ENCODE measurements at regions not wholly inside any gene's neighbourhood (a gene's known extent, or its start where the extent isn't known, plus 50 kb on each side); places are given as distances from the start of the nearest gene placed in this dataset.
"Not testable (repeated sequence)": the region's sequence is repeated elsewhere in the genome, so short reads cannot be mapped to it uniquely, and the experiment has no call there.

DNA sequence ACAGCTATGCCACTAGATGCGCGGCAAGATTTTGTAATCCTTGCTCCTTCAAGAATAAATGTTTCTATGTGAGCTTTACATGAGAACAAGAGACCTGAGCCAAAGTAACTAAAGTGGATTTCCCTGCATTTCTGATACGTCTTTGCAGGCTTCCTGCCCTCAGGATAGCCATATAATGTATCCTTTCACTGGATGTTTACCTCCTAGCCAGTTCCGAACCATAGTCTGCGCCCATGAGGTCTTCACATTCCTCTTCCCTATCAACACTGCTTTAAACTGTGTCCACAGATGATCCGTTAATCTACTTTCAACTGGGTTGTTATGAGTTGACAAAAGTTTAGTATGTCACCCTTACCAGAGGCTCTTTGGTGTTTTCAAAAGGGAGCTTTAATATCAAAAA, 1889.1 kb upstream of the AGA start:
- H3K4me3 ChIP-seq (ENCODE audit: low read depth, low read length) = no peak overlapping the region
- no peaks in the 10 kb centered on the region for H3K4me1 ChIP-seq (ENCODE audit: control insufficient read depth, insufficient read depth, low read length, poor library complexity, severe bottlenecking)
- H3K27ac ChIP-seq (ENCODE audit: insufficient read depth, low read length, poor library complexity, severe bottlenecking) = no peak overlapping the region
- no peak overlapping the region for H3K4me3 Mint-ChIP-seq
- no peaks in the 10 kb centered on the region for H3K36me3 Mint-ChIP-seq
- no peaks in the 10 kb centered on the region for H3K4me1 Mint-ChIP-seq
- no peak overlapping the region for H3K27ac Mint-ChIP-seq
- no peak for ATAC-seq (ENCODE audit: low read depth in 2 of 2)
- no peaks in the 10 kb centered on the region for H3K27me3 Mint-ChIP-seq
- H3K36me3 ChIP-seq (ENCODE audit: control insufficient read depth, insufficient read depth, low read length) = no peaks in the 10 kb centered on the region
- DNase-seq = no peak
- H3K27me3 ChIP-seq (ENCODE audit: control insufficient read depth, insufficient read depth, low read length) = no peaks in the 10 kb centered on the region
- peaks cover 0 to 2% of the 10 kb centered on the region in 2 experiments for H3K9me3 ChIP-seq (ENCODE audit: control insufficient read depth in 2 of 2, low read length in 2 of 2)
- H3K9me3 Mint-ChIP-seq = peaks cover 0 to 16% (median 2%) of the 10 kb centered on the region in 7 donors

DNA sequence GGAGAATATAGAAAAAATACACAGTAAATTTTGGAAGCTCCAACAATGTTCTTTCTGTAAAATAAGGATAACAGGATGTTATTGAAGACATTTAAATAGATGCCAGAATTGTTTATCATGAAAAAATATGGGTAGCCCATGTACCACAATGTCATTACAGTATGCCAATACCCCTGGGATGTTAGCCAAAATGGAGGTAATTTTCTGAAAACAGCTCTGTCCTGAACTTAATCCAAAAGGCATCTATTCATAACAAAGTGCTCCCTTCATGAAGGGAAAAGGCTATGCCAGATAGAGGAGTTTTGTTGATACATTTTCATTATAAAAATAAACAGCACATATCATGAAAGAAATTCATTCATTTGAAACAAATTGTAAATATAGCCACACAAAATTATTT, 1902.6 kb upstream of the AGA start:
- Mint-ChIP-seq H3K27me3 (no peaks in the 10 kb centered on the region), H3K4me3 (no peak overlapping the region), H3K36me3 (no peaks in the 10 kb centered on the region), H3K4me1 (peaks cover 0 to 5% (median 0%) of the 10 kb centered on the region in 4 donors), H3K9me3 (peaks cover 4 to 31% (median 11%) of the 10 kb centered on the region in 7 donors), H3K27ac (no peak overlapping the region)
- peaks cover 0 to 4% of the 10 kb centered on the region in 2 experiments for H3K9me3 ChIP-seq (ENCODE audit: control insufficient read depth in 2 of 2, low read length in 2 of 2)
- DNase-seq = no peak
- no peaks in the 10 kb centered on the region for H3K4me1 ChIP-seq (ENCODE audit: control insufficient read depth, insufficient read depth, low read length, poor library complexity, severe bottlenecking)
- no peak for ATAC-seq (ENCODE audit: low read depth in 2 of 2)
- H3K4me3 ChIP-seq (ENCODE audit: low read depth, low read length) = no peak overlapping the region
- H3K27ac ChIP-seq (ENCODE audit: insufficient read depth, low read length, poor library complexity, severe bottlenecking) = no peak overlapping the region
- H3K36me3 ChIP-seq (ENCODE audit: control insufficient read depth, insufficient read depth, low read length) = no peaks in the 10 kb centered on the region
- H3K27me3 ChIP-seq (ENCODE audit: control insufficient read depth, insufficient read depth, low read length) = no peaks in the 10 kb centered on the region

DNA sequence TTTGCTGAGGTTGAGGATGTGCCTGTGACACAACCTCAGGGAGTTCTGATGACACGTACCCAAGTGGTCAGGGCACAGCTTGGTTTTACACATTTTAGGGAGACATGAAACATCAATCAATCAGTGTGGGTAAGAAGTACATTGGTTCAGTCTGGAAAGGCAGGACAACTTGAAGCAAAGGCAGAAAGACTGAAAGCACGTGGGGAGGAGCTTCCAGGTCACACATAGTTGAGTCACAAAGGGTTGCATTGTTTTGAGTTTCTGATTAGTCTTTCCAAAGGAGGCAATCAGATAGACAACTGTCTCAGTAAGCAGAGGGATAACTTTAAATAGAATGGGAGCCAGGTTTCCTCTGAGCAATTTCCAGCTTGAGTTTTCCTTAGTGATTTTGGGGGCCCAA, 1910.0 kb upstream of the AGA start:
- no peak for DNase-seq
- Mint-ChIP-seq H3K4me3 (no peak overlapping the region), H3K27ac (no peak overlapping the region)

DNA sequence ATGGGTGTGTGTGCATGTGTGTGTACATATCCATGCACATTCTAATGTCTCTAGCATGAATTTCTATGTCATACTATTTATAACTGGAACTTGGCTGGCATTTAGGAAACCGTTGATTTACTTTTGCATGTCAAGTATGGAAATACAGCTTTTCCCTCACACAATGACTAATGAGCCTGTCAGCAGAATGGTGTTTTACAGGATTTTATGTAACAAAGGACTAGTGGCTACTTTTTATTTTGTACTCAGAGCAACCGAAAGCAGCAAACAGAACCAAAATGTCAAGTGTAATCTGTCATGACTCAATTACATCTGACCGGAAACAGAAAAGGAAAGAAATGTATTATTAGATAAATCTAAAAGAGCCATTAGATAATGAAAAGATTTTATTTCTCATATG, 1911.5 kb upstream of the AGA start:
- DNase-seq (no peak), ATAC-seq (ENCODE audit: low read depth in 2 of 2) (no peak)
- Histone ChIP-seq H3K27me3 (ENCODE audit: control insufficient read depth, insufficient read depth, low read length) (no peaks in the 10 kb centered on the region), H3K4me1 (ENCODE audit: control insufficient read depth, insufficient read depth, low read length, poor library complexity, severe bottlenecking) (no peaks in the 10 kb centered on the region), H3K27ac (ENCODE audit: insufficient read depth, low read length, poor library complexity, severe bottlenecking) (no peak overlapping the region), H3K9me3 (ENCODE audit: control insufficient read depth in 2 of 2, low read length in 2 of 2) (no peaks in the 10 kb centered on the region), H3K36me3 (ENCODE audit: control insufficient read depth, insufficient read depth, low read length) (no peaks in the 10 kb centered on the region), H3K4me3 (ENCODE audit: low read depth, low read length) (no peak overlapping the region)
- H3K4me3 Mint-ChIP-seq = no peak overlapping the region
- H3K4me1 Mint-ChIP-seq = no peaks in the 10 kb centered on the region
- H3K27me3 Mint-ChIP-seq = no peaks in the 10 kb centered on the region
- no peak overlapping the region for H3K27ac Mint-ChIP-seq
- peaks cover 0 to 31% (median 5%) of the 10 kb centered on the region in 7 donors for H3K9me3 Mint-ChIP-seq
- no peaks in the 10 kb centered on the region for H3K36me3 Mint-ChIP-seq

More for the DNA sequence above, 1910.0 kb upstream of the AGA start:
- peaks cover 0 to 5% (median 0%) of the 10 kb centered on the region in 4 donors for H3K4me1 Mint-ChIP-seq
- H3K27me3 Mint-ChIP-seq = no peaks in the 10 kb centered on the region
- no peaks in the 10 kb centered on the region for H3K27me3 ChIP-seq (ENCODE audit: control insufficient read depth, insufficient read depth, low read length)
- no peak for ATAC-seq (ENCODE audit: low read depth in 2 of 2)
- H3K27ac ChIP-seq (ENCODE audit: insufficient read depth, low read length, poor library complexity, severe bottlenecking) = no peak overlapping the region
- no peaks in the 10 kb centered on the region for H3K4me1 ChIP-seq (ENCODE audit: control insufficient read depth, insufficient read depth, low read length, poor library complexity, severe bottlenecking)
- H3K36me3 Mint-ChIP-seq = no peaks in the 10 kb centered on the region
- no peak overlapping the region for H3K4me3 ChIP-seq (ENCODE audit: low read depth, low read length)
- peaks cover 4 to 24% (median 8%) of the 10 kb centered on the region in 7 donors for H3K9me3 Mint-ChIP-seq
- no peaks in the 10 kb centered on the region for H3K36me3 ChIP-seq (ENCODE audit: control insufficient read depth, insufficient read depth, low read length)
- H3K9me3 ChIP-seq (ENCODE audit: control insufficient read depth in 2 of 2, low read length in 2 of 2) = no peaks in the 10 kb centered on the region

DNA sequence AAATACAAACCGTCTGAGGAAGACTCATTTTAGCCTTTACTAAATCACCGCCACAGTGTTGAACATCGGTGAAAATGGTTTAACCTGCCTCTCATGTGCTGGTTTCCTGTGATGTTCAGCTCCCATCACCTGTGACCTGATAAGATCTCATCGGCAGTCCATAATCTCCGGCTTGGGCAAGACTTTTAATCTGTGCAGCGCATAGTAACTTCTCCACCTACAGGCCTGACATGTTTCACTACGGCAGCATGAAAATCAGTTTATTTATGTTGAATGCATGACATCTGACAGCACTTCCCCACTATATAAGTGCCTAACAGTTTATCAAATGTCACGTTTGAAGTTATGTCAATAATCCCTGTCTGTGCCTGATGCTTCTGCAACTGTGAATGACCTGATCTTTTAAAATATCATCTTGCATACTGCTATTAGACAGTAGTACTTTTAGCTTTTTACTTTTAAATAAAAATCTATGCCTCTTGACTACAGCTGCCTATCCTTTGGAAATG, 1919.8 kb upstream of the AGA start:
- DNase-seq (no peak), ATAC-seq (ENCODE audit: low read depth in 2 of 2) (no peak)
- H3K36me3 Mint-ChIP-seq = peaks cover 6% of the 10 kb centered on the region
- H3K9me3 ChIP-seq (ENCODE audit: control insufficient read depth in 2 of 2, low read length in 2 of 2) = no peaks in the 10 kb centered on the region
- no peaks in the 10 kb centered on the region for H3K27me3 ChIP-seq (ENCODE audit: control insufficient read depth, insufficient read depth, low read length)
- H3K27me3 Mint-ChIP-seq = no peaks in the 10 kb centered on the region
- H3K4me1 ChIP-seq (ENCODE audit: control insufficient read depth, insufficient read depth, low read length, poor library complexity, severe bottlenecking) = no peaks in the 10 kb centered on the region
- no peak overlapping the region for H3K4me3 Mint-ChIP-seq
- no peak overlapping the region for H3K27ac Mint-ChIP-seq
- no peak overlapping the region for H3K27ac ChIP-seq (ENCODE audit: insufficient read depth, low read length, poor library complexity, severe bottlenecking)
- peaks cover 0 to 29% (median 8%) of the 10 kb centered on the region in 7 donors for H3K9me3 Mint-ChIP-seq
- H3K4me1 Mint-ChIP-seq = no peaks in the 10 kb centered on the region
- no peaks in the 10 kb centered on the region for H3K36me3 ChIP-seq (ENCODE audit: control insufficient read depth, insufficient read depth, low read length)
- no peak overlapping the region for H3K4me3 ChIP-seq (ENCODE audit: low read depth, low read length)

DNA sequence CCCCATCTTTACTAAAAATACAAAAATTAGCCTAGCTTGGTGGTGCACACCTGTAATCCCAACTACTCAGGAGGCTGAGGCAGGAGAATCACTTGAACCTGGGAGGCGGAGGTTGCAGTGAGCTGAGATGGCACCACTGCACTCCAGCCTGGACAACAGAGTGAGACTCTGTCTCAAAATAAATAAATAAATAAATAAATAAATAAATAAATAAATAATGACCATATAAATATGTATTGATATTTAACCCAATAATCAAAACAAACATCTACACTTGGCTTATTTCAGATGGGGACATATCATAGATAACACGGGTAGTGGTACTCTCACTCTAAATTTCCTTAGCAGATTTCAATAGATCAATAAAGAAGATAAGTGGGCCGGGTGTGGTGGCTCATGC, 1923.7 kb upstream of the AGA start:
- H3K36me3 Mint-ChIP-seq; H3K27me3 ChIP-seq (ENCODE audit: control insufficient read depth, insufficient read depth, low read length); H3K4me1 Mint-ChIP-seq; H3K4me3 ChIP-seq (ENCODE audit: low read depth, low read length); ATAC-seq (ENCODE audit: low read depth in 2 of 2); H3K27ac Mint-ChIP-seq; H3K9me3 ChIP-seq (ENCODE audit: control insufficient read depth in 2 of 2, low read length in 2 of 2); H3K4me1 ChIP-seq (ENCODE audit: control insufficient read depth, insufficient read depth, low read length, poor library complexity, severe bottlenecking); H3K27me3 Mint-ChIP-seq; H3K4me3 Mint-ChIP-seq; H3K36me3 ChIP-seq (ENCODE audit: control insufficient read depth, insufficient read depth, low read length); H3K27ac ChIP-seq (ENCODE audit: insufficient read depth, low read length, poor library complexity, severe bottlenecking); DNase-seq: not testable (repeated sequence)
- peaks cover 0 to 14% (median 5%) of the 10 kb centered on the region in 7 donors for H3K9me3 Mint-ChIP-seq

DNA sequence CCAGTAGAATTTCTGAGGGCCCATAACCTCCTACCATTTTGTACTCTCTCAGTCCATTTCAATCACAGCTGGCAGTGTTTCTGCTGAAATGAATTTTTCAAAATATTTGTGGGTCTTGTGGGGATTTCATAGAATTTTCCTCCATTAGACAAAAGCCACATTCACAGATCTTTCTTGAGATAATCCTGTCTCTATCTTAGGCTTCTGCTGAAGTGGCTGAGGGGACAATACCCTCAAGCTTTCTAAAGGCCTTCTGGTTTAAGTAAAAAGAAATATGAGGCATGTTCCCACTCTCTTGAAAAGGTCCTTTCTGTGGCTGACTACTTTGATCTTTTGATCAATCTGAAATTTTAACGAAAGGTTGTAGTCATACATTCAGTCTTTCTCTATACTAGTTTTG, 1930.0 kb upstream of the AGA start:
- Mint-ChIP-seq H3K9me3 (peaks cover 0 to 25% (median 3%) of the 10 kb centered on the region in 7 donors), H3K27me3 (no peaks in the 10 kb centered on the region), H3K4me1 (no peaks in the 10 kb centered on the region), H3K27ac (no peak overlapping the region), H3K36me3 (no peaks in the 10 kb centered on the region), H3K4me3 (no peak overlapping the region)
- H3K4me3 ChIP-seq (ENCODE audit: low read depth, low read length) = no peak overlapping the region
- ATAC-seq (ENCODE audit: low read depth in 2 of 2) (no peak), DNase-seq (no peak)
- H3K36me3 ChIP-seq (ENCODE audit: control insufficient read depth, insufficient read depth, low read length) = no peaks in the 10 kb centered on the region
- no peak overlapping the region for H3K27ac ChIP-seq (ENCODE audit: insufficient read depth, low read length, poor library complexity, severe bottlenecking)
- no peaks in the 10 kb centered on the region for H3K4me1 ChIP-seq (ENCODE audit: control insufficient read depth, insufficient read depth, low read length, poor library complexity, severe bottlenecking)
- no peaks in the 10 kb centered on the region for H3K27me3 ChIP-seq (ENCODE audit: control insufficient read depth, insufficient read depth, low read length)
- peaks cover 0 to 2% of the 10 kb centered on the region in 2 experiments for H3K9me3 ChIP-seq (ENCODE audit: control insufficient read depth in 2 of 2, low read length in 2 of 2)

DNA sequence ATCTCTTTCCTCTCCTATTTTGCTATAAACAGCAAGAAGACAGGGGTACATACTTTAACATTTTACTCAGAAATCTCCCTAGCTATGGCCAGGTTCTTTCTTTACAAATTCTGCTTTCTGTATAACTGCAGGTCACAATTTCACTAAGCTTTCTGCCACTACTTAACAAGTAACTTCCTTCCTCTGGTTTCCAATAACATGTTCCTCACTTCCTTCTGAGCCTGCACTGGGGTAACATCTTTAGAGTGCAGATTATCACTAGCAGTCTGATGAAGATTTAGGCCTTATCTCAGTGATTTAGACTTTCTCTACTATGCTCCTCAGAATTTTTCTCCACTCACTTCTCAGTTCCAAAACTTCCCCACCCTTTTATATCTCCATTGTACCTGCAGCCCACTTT, 1930.5 kb upstream of the AGA start:
- Mint-ChIP-seq H3K27me3 (no peaks in the 10 kb centered on the region), H3K9me3 (peaks cover 0 to 25% (median 3%) of the 10 kb centered on the region in 7 donors), H3K4me1 (no peaks in the 10 kb centered on the region), H3K4me3 (no peak overlapping the region), H3K27ac (no peak overlapping the region), H3K36me3 (no peaks in the 10 kb centered on the region)
- Histone ChIP-seq H3K27me3 (ENCODE audit: control insufficient read depth, insufficient read depth, low read length) (no peaks in the 10 kb centered on the region), H3K4me3 (ENCODE audit: low read depth, low read length) (no peak overlapping the region), H3K9me3 (ENCODE audit: control insufficient read depth in 2 of 2, low read length in 2 of 2) (peaks cover 0 to 2% of the 10 kb centered on the region in 2 experiments), H3K4me1 (ENCODE audit: control insufficient read depth, insufficient read depth, low read length, poor library complexity, severe bottlenecking) (no peaks in the 10 kb centered on the region), H3K27ac (ENCODE audit: insufficient read depth, low read length, poor library complexity, severe bottlenecking) (no peak overlapping the region), H3K36me3 (ENCODE audit: control insufficient read depth, insufficient read depth, low read length) (no peaks in the 10 kb centered on the region)
- ATAC-seq (ENCODE audit: low read depth in 2 of 2) (no peak), DNase-seq (no peak)
